Left cardiac atrium (tissue), 4 donors: ENCODE measurements at regions not wholly inside any gene's neighbourhood (a gene's known extent, or its start where the extent isn't known, plus 50 kb on each side); places are given as distances from the start of the nearest gene placed in this dataset.
"Not testable (repeated sequence)": the region's sequence is repeated elsewhere in the genome, so short reads cannot be mapped to it uniquely, and the experiment has no call there.

Experiments used
- ATAC-seq, 2 donors: fragments of 200-7000 bp; cut with Tn5 transposase; one replicate each; pipeline ENCODE4 v1.9.1; 2020; ENCODE audit warnings: mild to moderate bottlenecking in 2 of 2, moderate library complexity in 2 of 2
- DNase-seq: peaks from one replicate; pipeline ENCODE4 v3.0.0-alpha.2; 2020
- intact Hi-C, 2 donors: fragments of 100-400 bp; cut with DNase I; formaldehyde crosslinking; loops; one replicate each; pipeline versions ENCODE4 v1.14.1 to v1.15.1; 2022 to 2023
- donor health status: DM: no; HTN: yes; CAD: no.
- donor health status: DM: no; HTN: yes; CAD: no; lungs with severe emphysema.
- donor health status: DM: yes; HTN: yes; CAD: no.
- donor health status: Dilated cardiomyopathy.

DNA sequence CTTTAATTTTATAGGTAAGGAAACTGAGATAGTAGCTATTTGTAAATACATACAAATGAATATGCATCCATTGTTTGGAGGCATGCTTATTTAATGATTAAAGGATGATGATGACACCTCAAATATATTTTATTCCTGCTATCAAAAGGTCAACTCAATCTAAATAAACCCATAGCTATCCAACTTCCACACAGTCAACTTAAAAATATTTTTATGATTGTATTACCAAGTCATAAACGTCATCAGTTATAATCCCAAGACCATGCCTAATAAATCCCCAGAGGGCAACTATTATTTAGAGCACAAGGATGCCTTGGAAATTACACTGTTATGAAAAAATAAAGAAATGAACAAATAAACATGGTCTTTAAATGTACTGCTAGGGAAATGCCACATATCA, 102.1 kb downstream of the MPP7 start:
- no peak for DNase-seq
- intact Hi-C loops = no loop called here

DNA sequence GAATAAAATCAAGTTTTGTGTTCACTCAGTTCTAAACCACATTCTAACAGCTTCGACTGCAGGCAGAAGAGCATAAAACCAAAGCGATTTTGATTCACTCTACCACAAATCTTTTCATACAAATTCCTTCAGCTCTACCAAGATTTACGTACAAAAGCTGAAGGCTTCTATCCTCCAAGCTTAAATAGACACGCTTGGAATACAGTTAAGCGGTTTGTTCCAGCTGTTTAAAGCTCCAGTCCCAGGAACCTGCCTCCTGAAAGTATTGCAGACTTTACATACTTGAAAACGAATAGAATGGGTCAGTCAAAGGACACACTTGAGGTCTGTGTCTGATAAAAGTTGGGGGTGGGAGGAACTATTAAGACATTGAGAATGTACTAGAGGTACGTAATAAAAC, 102.9 kb downstream of the MPP7 start:
- ATAC-seq (no peak), DNase-seq (no peak)
- intact Hi-C loops = no loop called here

More for the DNA sequence above, 102.1 kb downstream of the MPP7 start:
- no peak for ATAC-seq

DNA sequence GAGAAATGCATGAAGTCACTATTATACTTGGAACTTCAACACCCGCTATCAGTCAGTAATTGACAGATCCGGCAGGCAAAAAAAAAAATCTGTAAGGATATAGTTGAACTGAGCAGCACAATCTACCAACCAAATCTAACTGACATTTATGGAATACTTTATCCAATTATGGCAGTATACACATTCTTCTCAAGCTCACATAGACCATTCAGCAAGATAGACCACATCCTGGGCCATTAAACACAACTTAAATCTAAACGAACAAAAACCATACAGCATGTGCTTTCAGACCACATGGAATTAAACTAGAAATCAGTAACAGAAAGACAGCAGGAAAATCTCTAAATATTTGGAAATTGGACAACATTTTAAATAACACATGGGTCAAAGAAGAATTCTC, 112.7 kb downstream of the MPP7 start:
- ATAC-seq (no peak), DNase-seq (no peak)
- intact Hi-C loops = no loop called here

DNA sequence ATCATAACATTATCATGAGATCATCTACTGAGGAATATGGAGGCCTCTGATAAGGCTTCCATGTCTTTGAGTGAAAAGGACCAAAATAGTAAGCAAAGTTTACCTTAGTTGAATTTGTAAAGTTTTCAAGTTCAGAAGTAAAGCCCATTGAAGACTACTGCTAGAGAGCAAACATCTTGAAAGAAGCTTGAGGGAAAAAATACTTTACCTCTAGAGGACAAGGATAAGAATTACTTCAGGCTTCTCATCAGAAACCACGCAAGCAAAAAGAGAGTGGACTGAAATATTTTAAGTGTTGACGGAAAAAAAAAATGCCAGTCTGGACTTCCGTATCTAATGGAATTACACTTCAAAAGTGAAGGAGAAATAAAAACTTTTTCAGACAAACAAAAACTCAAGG, 114.3 kb downstream of the MPP7 start:
- DNase-seq (no peak), ATAC-seq (no peak)
- intact Hi-C loops = no loop called here

DNA sequence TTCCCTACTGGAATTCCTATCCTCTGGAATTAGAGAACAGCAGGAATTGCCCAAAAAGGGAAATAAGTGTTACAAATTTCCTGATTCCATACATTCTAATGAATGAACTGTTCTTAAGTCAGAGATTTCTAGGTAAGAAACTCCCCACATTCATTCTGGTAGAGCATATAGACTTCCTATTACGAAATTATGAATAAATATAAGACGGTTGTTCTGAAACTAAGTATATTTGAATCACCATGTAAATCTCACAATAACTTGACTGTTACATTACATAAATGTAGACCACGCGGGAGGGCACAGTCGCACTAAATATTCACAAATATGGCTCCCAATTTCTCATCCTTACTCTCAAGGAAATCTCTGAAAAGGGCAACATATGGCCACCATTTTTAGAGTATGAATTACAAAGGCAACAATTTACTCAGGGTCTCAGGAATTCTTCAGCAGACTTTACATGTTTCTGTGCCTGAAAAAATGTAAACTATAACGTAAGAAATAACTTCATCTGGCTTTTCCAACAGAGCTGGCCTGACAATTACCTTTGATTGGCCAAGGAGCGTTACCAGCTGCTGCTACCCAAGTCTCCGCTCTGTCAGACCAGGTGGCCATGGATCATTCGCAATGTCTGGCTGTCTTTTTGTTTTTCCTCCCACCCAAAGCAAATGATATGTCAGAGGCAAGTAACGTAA, 115.8 kb downstream of the MPP7 start:
- DNase-seq (no peak), ATAC-seq (no peak)
- intact Hi-C loops = no loop called here

DNA sequence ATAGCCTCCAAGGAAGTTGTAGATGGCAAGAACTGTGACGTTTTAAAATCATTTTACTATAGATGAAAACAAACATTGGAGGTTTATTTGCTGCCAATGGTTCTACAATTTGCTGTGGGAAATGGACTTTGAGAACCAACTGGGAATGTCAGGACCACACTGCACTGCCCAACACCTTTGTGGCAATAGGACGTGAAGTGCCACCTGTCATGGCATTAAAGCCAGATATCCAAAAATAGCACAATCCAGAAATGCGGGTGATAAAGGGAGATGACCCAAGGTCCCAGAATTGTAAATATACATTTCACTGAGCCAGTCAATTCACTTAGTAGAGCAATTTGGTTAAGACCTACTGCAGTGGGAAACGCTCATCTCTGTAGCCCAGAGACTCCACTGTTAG, 116.4 kb downstream of the MPP7 start:
- DNase-seq (no peak), ATAC-seq (no peak)
- intact Hi-C loops = no loop called here

DNA sequence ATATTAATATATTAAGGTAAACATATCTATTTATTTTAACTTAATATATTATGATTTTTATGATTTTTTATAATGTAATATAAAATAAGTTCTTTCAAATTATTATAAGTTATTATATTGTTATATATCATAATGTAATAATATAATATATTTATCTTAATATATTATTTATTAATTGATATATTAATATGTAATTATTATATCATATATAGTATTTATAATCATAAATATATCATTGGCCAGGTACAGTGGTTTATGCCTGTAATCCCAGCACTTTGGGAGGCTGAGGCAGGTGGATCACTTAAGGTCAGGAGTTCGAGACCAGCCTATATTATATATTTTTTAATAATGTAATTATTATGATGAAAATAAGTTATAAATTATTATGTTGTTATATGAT, 118.1 kb downstream of the MPP7 start:
- intact Hi-C loops = loop anchor here in 1 of 2 donors (5.0 kb wide), 1 partner anchor 443 kb away; no protein-coding TSS in a partner anchor
- DNase-seq = no peak
- no peak for ATAC-seq

DNA sequence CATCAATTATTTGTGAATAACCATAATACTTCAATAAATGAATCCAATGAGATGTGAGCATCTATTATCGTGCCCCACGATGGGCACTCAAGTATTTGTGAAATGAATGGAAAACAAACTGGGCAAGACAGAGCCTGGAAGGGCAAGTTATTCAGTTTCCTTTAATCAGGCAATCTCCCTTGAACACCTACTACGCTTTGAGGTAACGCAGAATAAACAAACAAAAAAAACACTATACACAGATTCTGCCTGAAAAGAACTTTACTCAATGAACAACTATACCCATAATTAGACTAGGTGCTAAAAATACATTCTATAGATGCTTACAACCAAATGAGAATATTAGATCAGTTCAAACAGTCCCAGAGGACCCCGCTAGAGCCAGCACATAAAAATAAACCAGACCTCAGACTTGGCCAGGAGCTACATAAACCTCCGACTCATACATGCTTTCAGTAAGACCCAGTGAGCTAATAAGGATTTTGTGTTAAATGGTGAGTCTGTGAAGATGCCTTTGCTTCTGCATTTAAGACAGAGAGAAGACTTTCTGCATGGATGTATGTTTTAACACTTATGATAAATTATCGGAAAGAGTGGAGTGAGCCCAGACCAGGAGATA, 121.3 kb downstream of the MPP7 start:
- intact Hi-C loops = loop anchor here in 1 of 2 donors (5.0 kb wide), 1 partner anchor 439 kb away; no protein-coding TSS in a partner anchor
- ATAC-seq (no peak), DNase-seq (no peak)

DNA sequence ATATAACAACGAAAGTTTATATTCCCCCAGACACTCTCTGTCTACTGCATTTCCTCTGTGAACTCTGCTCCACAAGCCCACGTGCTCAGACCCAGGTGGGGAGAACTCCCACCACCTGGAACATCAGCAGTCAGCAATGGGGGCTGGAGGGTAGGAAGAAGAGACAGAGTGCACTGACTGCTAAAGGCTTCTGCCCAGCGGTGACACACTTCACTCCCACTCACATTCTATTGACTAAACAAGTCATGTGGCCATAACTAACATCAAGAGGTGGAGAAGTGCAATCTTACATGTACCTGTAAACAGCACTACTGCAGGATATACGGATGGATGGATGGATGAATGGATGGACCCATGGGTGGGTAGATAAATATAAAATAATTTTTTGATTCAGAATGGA, 122.2 kb downstream of the MPP7 start:
- DNase-seq (no peak), ATAC-seq (no peak)
- intact Hi-C loops = loop anchor here in 1 of 2 donors (5.0 kb wide), 1 partner anchor 438 kb away; no protein-coding TSS in a partner anchor

DNA sequence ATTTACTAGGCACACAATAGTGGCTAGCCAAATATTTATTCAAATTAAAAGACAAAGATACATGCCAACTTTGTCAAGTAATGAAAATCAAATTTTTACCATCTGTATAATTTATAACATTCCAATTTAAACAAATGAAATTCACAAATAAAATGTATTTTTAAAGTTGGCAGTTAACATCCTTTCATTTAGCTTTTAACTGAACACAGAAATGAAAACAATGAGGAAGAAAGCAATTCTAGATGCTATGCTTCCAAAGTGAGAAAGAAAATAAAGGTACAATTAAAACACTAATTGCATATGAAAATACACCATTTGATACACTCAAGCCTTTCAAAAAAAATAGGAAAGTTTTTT, 123.1 kb downstream of the MPP7 start:
- intact Hi-C loops = loop anchor here in 1 of 2 donors (5.0 kb wide), 2 partner anchors 437 to 732 kb away; no protein-coding TSS in a partner anchor
- ATAC-seq (no peak), DNase-seq (no peak)

DNA sequence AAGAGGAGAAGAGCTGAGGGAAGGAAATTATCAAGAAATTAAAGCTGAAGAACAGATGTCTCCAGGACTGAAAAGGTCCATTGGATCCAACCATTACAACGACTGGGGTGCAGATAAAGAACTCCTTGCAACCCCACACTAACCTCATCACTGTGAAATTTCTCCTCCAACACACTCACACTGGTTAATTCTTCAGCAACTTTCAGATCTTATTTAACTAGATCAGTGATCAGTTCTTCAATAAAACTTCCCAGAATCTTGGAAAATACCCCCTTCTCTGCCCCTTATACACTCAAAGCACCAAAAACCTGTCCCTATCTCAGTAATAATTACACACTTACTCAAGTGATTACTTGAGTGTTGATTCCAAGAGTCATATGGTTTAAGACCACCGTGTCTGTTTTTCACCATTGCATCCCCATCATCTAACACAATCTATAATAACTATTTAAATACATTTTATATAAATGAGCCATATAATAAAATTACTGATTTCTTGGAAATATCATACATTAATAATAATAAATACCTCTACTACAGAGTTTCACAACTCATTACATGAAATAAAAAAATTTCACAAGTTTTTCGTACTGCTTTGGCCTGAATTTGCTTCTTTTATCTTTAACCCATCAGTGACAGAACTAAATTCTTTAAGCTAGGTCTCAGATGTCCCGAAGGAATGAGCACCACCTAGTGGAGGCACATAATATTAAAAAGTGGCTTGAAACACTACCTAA, 123.7 kb downstream of the MPP7 start:
- ATAC-seq (peak; percentile 53 to 81), DNase-seq (no peak)
- intact Hi-C loops = loop anchor here in 1 of 2 donors (5.0 kb wide), 1 partner anchor 732 kb away; no protein-coding TSS in a partner anchor

DNA sequence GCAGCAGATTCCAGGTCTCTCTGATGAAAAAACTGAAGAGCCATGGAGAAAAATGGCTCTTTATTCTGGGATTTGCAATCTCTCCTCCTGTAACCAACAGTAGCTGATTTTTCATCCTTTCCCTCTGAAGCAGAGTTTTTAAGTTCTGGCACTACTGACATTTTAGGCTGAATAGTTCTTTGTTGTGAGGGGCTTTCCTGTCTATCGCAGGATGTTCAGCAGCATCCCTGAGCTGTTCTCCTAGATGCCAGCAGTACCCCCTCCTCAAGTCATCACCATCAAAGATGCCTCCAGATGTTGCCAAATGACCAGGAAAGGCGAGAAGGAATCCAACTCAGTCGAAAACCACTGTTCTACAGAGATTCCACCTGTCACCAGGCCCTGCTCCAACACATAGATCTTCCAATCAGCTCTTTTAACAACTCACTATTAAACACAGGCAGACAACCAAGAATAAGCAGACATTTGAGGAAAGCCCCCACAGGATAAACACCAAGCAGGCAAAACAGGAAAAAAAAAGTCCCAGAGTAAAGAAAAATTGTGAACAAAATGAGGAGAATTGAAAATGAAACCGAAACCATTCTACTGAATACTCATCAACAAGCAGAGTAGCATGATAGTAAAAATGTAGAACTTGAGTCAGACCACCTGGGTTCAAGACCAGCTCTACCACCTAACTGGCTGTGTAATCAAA, 124.8 kb downstream of the MPP7 start:
- intact Hi-C loops = loop anchor here in 1 of 2 donors (5.0 kb wide), 1 partner anchor 731 kb away; no protein-coding TSS in a partner anchor
- ATAC-seq (peak in 1 of 2 donors; percentile 60), DNase-seq (no peak)

DNA sequence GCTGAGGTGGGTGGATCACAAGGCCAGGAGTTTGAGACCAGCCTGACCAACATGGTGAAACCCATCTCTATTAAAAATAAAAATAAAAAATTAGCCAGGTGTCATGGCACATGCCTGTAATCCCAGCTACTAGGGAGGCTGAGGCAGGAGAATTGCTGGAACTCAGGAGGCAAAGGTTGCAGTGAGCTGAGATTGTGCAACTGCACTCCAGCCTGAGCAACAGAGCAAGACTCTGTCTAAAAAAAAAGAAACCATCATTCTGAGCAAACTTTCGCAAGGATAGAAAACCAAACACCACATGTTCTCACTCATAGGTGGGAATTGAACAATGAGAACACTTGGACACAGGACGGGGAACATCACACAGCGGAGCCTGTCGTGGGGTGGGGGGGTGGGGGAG, 126.4 kb downstream of the MPP7 start:
- ATAC-seq, DNase-seq: not testable (repeated sequence)
- intact Hi-C loops = loop anchor here in 1 of 2 donors (5.0 kb wide), 1 partner anchor 729 kb away; no protein-coding TSS in a partner anchor

DNA sequence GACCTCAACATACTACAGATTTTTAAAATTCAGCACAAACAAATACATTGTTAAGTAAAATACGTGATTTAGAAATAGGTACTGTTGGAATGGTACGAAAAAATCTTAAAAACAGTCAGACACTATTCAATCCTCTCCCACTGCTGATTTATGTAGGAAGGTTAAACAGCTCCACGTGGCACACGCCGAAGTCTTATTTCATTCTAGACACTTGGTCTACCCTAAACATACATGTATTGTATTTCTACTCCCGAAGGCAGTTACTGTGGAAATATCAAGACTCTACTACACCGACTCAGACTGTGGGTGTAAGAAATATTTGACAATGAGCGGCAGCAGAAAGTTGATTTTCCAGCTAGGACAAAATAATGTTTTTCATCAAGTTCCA, 130.6 kb downstream of the MPP7 start:
- intact Hi-C loops = no loop called here
- ATAC-seq = no peak
- no peak for DNase-seq

DNA sequence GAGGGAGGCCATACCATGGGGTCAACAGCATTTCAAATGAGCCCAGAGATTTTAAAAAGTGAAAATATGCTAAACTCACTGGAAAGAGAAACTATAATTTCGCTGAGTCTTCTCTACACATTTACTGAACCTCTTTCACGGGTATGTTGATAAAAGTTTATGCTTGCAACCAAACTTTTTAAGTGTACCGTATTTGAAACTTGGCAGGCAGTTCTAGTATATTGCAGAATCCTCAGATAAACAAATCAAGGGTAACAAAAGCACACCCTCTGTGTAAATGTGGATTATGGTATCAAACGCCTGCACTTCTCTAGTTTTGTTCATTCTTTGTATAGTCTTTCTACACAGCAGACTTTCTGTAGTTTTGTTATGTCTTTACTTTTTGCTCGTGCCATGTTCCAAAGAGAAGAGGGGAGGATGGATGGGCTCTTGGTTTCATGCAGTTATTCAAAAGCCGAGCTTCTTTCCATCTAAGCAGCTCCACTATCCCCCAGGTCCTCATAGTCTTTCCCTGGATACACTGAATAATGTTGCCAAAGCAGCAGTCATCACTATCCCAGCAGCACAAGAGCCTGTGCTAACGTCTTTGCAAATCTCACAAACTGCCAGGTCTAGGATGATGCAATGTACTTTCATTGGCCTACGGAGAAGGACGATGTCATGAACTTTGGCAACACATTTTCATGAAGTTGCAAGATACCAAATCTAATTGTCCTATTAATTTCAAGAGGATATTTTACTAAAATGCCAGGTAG, 131.2 kb downstream of the MPP7 start:
- peak; percentile 88 to 95 for ATAC-seq
- DNase-seq = no peak
- intact Hi-C loops = no loop called here

DNA sequence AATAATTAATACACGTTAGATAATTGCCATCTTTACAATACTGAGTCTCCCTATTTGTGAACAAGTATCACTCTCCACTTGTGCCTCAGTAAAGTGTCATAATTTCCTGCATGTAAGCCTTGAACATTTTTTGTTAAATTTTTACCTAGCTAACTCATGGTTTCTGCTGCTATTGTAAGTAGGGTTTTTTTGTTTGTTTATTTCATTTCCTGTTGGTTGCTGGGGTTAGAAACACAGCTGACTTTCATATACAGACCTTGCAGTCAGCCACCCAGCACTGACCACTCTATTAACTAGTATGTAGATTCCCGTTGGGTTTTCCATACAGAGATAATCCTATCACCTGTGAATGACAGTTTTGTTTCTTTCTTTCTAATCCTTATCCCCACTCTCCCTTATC, 133.3 kb downstream of the MPP7 start:
- intact Hi-C loops = no loop called here
- ATAC-seq (no peak), DNase-seq (no peak)

DNA sequence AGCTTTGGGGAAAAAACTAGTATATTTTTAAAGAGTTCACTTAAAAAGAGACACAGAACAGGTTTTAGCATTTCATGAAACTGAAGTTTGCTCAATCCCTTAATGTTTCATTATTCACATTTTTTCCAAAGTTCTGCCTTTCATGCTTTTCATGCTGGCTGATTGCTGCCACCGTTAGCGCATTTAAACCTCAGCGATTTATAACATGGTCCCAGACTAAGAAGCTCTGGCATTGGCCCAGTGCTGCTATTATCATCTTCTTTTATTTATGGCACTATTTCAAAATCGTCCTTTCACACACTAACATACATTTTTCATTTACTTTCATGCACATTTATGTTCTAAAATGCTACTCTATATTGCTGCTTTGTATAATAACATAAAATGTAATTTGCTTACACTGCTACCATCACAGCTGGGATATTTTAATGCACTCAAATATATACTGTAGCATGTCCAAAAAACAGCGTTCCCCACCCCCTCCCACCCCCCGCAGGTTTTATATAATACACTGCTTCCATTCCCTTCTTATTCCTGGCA, 141.9 kb downstream of the MPP7 start:
- ATAC-seq (no peak), DNase-seq (no peak)
- intact Hi-C loops = no loop called here

DNA sequence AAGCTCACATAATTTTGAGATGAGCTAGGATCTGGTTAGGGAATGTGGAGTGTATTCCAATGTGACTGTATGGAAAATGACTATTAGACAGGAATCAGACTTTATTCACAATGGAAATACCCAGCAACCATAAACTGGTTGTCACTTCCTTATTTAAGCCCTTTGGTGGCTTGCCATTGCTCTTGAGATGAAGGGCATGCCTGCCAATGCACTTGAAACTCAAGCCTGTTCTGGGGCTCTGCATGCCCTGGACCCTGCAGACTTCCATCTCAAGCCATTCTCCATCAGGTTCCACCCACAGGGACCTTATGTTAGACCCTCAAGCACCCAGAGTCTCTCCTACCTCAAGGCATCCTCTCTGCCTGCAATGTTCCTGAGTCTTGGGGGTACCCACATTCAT, 145.5 kb downstream of the MPP7 start:
- DNase-seq (no peak), ATAC-seq (no peak)
- intact Hi-C loops = no loop called here

DNA sequence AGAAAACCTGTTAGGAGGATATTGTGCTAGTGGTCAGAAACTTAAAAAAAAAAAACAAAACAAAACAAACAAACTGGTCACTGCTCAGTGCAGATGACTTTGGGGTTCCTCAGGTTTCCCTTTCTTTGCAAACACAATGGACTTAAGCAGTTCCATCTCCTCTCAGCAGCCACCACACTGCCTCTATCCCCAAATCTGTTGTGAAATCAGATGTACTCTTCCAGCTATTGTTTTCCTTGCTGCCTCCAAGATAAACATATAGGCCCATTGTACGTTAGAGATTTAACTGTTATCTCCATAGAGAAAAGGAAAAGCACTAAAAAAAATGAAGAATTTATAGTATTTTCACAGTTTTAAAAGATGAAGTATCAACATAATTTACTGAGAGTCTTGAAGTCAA, 147.1 kb downstream of the MPP7 start:
- ATAC-seq (no peak), DNase-seq (no peak)
- intact Hi-C loops = no loop called here
